MCF 10A (cell line): ENCODE measurements at regions not wholly inside any gene's neighbourhood (a gene's known extent, or its start where the extent isn't known, plus 50 kb on each side); places are given as distances from the start of the nearest gene placed in this dataset.

Experiments
- BruUV-seq: library from RNA; stranded (reverse); fragments of 400-500 nt; replicated peaks from 2 replicates; lab custom pipeline; 2021; lab: Mats Ljungman, UMichigan
- CTCF ChIA-PET: fragments of 300-600 bp; sonication (Branson Sonifier 250); formaldehyde crosslinking; extraction: SDS; loops from one replicate; lab custom pipeline; 2021; ENCODE audit warnings: antibody characterized with exemption, inconsistent platforms; lab: Yijun Ruan, JAX
- POLR2A ChIA-PET: fragments of 300-600, 350-650 bp; sonication (Branson Sonifier 250); formaldehyde crosslinking; extraction: SDS; loops from one replicate; lab custom pipeline; 2020; ENCODE audit warnings: antibody characterized with exemption, inconsistent platforms; lab: Yijun Ruan, JAX
- DNase-seq: peaks from one replicate; pipeline ENCODE4 v3.0.0-alpha.2; 2018; ENCODE audit not compliant: unreplicated experiment
- H3K27ac Mint-ChIP-seq: one replicate; pipeline ENCODE4 v1.8.0; 2022; ENCODE audit warnings: mild to moderate bottlenecking, low read depth, mixed read lengths; ENCODE audit not compliant: unreplicated experiment
- H3K27me3 Mint-ChIP-seq: one replicate; pipeline ENCODE4 v1.8.0; 2022; ENCODE audit warnings: mixed read lengths; ENCODE audit not compliant: insufficient read depth, unreplicated experiment
- H3K36me3 Mint-ChIP-seq: one replicate; pipeline ENCODE4 v1.8.0; 2022; ENCODE audit warnings: mild to moderate bottlenecking, moderate library complexity, mixed read lengths; ENCODE audit not compliant: insufficient read depth, unreplicated experiment
- H3K4me1 Mint-ChIP-seq: one replicate; pipeline ENCODE4 v1.8.0; 2022; ENCODE audit warnings: mixed read lengths; ENCODE audit not compliant: insufficient read depth, unreplicated experiment
- H3K4me3 Mint-ChIP-seq: one replicate; pipeline ENCODE4 v1.8.0; 2022; ENCODE audit warnings: mild to moderate bottlenecking, moderate library complexity, mixed read lengths; ENCODE audit not compliant: unreplicated experiment
- H3K9me3 Mint-ChIP-seq: one replicate; pipeline ENCODE4 v1.8.0; 2022; ENCODE audit warnings: mixed read lengths; ENCODE audit not compliant: unreplicated experiment
- intact Hi-C: fragments of 100-400 bp; cut with micrococcal nuclease; formaldehyde crosslinking; loops from 2 replicates; pipeline ENCODE4 v1.14.1; 2022
- TF ChIP-seq, protein P1 (sequence below): fragments of 200-600 bp; IDR thresholded peaks from one replicate; pipeline ENCODE4 v1.8.0; 2022; ENCODE audit warnings: antibody characterized with exemption, mild to moderate bottlenecking; ENCODE audit not compliant: unreplicated experiment

DNA sequence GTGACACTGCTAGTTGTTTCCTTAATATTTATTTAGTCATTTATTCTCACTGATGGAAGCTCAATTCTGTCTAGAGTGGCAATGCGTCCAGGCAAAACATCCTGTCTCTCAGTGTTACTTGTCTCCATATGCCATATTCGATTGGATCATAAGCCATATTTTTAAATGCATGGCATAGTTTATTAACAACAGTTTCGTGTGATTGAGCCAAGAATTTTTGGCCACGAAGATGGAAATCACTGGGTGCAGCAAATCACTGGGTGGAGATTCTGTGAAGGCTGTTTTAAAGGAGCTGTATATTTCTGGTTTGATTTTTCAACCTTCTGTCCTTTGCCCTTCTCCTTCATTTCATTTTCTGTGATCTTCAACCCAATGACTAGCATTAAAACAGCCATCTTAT, 205.2 kb downstream of the JRKL start:
- Mint-ChIP-seq H3K36me3 (no peaks in the 10 kb centered on the region), H3K4me3 (no peak overlapping the region), H3K9me3 (no peaks in the 10 kb centered on the region), H3K27ac (no peak overlapping the region), H3K4me1 (no peaks in the 10 kb centered on the region), H3K27me3 (peaks cover 27% of the 10 kb centered on the region)
- ChIA-PET CTCF (no interaction called here), POLR2A (no interaction called here)
- no TSS peak for BruUV-seq
- TF ChIP-seq, protein P1, sequence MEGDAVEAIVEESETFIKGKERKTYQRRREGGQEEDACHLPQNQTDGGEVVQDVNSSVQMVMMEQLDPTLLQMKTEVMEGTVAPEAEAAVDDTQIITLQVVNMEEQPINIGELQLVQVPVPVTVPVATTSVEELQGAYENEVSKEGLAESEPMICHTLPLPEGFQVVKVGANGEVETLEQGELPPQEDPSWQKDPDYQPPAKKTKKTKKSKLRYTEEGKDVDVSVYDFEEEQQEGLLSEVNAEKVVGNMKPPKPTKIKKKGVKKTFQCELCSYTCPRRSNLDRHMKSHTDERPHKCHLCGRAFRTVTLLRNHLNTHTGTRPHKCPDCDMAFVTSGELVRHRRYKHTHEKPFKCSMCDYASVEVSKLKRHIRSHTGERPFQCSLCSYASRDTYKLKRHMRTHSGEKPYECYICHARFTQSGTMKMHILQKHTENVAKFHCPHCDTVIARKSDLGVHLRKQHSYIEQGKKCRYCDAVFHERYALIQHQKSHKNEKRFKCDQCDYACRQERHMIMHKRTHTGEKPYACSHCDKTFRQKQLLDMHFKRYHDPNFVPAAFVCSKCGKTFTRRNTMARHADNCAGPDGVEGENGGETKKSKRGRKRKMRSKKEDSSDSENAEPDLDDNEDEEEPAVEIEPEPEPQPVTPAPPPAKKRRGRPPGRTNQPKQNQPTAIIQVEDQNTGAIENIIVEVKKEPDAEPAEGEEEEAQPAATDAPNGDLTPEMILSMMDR: no peak
- DNase-seq: no peak
- intact Hi-C loops: no loop called here

DNA sequence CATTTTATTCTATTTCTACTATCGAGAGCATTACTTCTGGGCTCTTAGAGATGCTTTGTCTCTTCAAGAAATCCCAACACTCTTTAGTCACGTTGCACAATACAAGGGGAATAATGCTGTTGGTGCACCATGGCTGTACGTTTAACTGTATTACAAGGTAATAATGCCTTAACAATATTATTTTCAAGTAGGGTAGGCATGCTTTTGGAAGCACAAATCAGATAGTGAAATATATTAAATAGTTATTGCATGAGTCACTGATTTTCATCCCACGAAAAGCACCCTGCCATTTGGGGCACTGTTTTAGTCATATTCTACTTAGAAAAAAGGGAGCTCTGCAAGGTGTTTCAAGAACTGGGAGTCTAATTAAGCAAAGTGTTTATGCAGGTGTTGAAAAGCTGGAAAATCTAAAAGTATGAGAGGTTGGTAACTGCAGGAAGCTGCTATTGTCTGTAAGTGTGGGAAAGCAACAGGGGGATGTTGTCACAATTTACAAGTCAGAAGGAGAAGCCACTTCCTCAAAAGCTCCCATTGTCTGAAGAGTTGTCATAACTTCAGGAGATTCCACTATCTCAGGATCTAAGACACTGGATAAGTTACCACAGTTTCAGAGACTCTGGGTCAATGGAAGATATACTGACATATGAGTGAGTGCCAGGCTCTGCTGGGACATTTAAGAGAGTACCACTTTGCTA, 218.2 kb downstream of the JRKL start:
- no peak for DNase-seq
- Mint-ChIP-seq H3K36me3 (no peaks in the 10 kb centered on the region), H3K4me1 (peaks cover 7% of the 10 kb centered on the region), H3K27ac (no peak overlapping the region), H3K27me3 (peaks cover 47% of the 10 kb centered on the region), H3K4me3 (no peak overlapping the region), H3K9me3 (peaks cover 9% of the 10 kb centered on the region)
- ChIA-PET CTCF (interaction anchor here (0.5 kb wide), 1 partner anchor 67 kb away, joined by 4 read pairs; no protein-coding TSS in a partner anchor), POLR2A (no interaction called here)
- TF ChIP-seq, protein P1: no peak
- intact Hi-C loops: no loop called here
- BruUV-seq: no TSS peak

DNA sequence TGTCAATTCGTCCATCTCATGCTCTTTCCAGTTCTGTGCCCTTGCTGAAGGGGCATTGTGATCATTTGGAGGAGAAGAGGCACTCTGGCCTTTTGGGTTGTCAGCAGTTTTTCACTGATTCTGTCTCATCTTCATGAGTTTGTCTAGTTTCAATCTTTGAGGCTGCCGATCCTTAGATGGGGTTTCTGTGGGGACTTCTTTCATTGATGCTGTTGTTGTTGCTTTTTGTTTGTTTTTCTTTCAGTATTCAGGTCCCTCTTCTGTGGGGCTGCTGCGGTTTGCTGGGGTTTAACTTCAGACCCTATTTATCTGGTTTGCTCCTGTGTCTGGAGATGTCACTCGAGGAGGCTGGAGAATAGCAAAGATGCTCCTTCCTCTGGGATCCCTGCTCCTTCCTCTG, 224.3 kb downstream of the JRKL start:
- Mint-ChIP-seq H3K4me1 (no peaks in the 10 kb centered on the region), H3K4me3 (no peak overlapping the region), H3K36me3 (no peaks in the 10 kb centered on the region), H3K27me3 (peaks cover 45% of the 10 kb centered on the region), H3K9me3 (peaks cover 9% of the 10 kb centered on the region), H3K27ac (no peak overlapping the region)
- BruUV-seq: no TSS peak
- DNase-seq: no peak
- ChIA-PET CTCF (no interaction called here), POLR2A (no interaction called here)
- intact Hi-C loops: no loop called here
- TF ChIP-seq, protein P1: no peak

DNA sequence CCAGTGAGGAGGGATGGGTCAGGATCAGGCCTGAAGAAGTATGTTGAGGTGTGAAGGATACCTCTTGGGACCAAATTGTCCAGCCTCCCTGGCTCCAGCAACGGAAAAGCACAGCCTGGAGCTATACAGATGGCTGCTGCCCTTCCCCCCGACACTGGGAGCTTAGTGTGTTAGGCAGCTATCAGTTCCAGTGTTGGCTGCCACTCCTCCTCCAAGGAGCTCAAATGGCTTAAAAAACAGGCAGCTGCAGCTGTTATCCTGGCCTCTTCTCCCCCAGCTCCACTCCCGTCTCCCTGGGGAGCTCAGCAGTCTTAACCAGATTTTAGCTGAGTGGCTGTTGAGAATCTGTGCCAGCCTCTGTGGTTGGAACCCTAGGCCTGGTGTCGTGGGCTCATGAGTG, 225.0 kb downstream of the JRKL start:
- TF ChIP-seq, protein P1: no peak
- ChIA-PET POLR2A (no interaction called here), CTCF (no interaction called here)
- Mint-ChIP-seq H3K9me3 (peaks cover 9% of the 10 kb centered on the region), H3K36me3 (no peaks in the 10 kb centered on the region), H3K27me3 (peaks cover 45% of the 10 kb centered on the region), H3K27ac (no peak overlapping the region), H3K4me3 (no peak overlapping the region), H3K4me1 (no peaks in the 10 kb centered on the region)
- intact Hi-C loops: no loop called here
- no peak for DNase-seq
- BruUV-seq: no TSS peak
